IMR-90 (cell line): ENCODE measurements at regions not wholly inside any gene's neighbourhood (a gene's known extent, or its start where the extent isn't known, plus 50 kb on each side); places are given as distances from the start of the nearest gene placed in this dataset.

Experiments
- ATAC-seq: fragments of 200-7000 bp; cut with Tn5 transposase; 2 replicates; pipeline ENCODE4 v1.9.1; 2020; ENCODE audit warnings: low read depth, mild to moderate bottlenecking, moderate library complexity
- BruUV-seq: library from RNA; stranded (reverse); fragments of 400-500 nt; replicated peaks from 2 replicates; lab custom pipeline; 2021; lab: Mats Ljungman, UMichigan
- CTCF ChIA-PET: fragments of 300-600 bp; formaldehyde crosslinking; extraction: SDS; loops from one replicate; lab custom pipeline; 2021; ENCODE audit warnings: antibody characterized with exemption; lab: Yijun Ruan, JAX
- POLR2A ChIA-PET: fragments of 300-600 bp; sonication (Branson Sonifier 250); formaldehyde crosslinking; loops from one replicate; lab custom pipeline; 2022; ENCODE audit warnings: antibody characterized with exemption; ENCODE audit not compliant: unreplicated experiment; lab: Charles Lee
- DNase-seq: peaks from one replicate; pipeline ENCODE4 v3.0.0; 2013
- H2AFZ ChIP-seq: replicated peaks from 2 replicates; pipeline ENCODE3; 2013; ENCODE audit warnings: low read length, mild to moderate bottlenecking; ENCODE audit not compliant: poor library complexity
- H2AK5ac ChIP-seq: 2 replicates; pipeline ENCODE4 v1.6.1; 2013; ENCODE audit warnings: low read depth, low read length, inconsistent platforms
- H2AK9ac ChIP-seq: replicated peaks from 2 replicates; pipeline ENCODE3; 2013; ENCODE audit warnings: mild to moderate bottlenecking, low read depth, low read length, moderate library complexity; ENCODE audit not compliant: poor library complexity
- H2BK120ac ChIP-seq: 2 replicates; pipeline ENCODE4 v1.6.1; 2013; ENCODE audit warnings: low read depth, low read length, inconsistent platforms
- H2BK15ac ChIP-seq: 3 replicates; pipeline ENCODE4 v1.6.1; 2013; ENCODE audit warnings: low read depth, low read length, inconsistent platforms
- H2BK20ac ChIP-seq: 2 replicates; pipeline ENCODE4 v1.6.1; 2013; ENCODE audit warnings: low read depth, mild to moderate bottlenecking, inconsistent platforms, low read length, moderate library complexity
- H2BK5ac ChIP-seq: 2 replicates; pipeline ENCODE4 v1.6.1; 2013; ENCODE audit warnings: mild to moderate bottlenecking, low read depth, low read length, inconsistent platforms; ENCODE audit not compliant: poor library complexity, severe bottlenecking
- H3K14ac ChIP-seq: replicated peaks from 2 replicates; pipeline ENCODE4 v1.6.1; 2013; ENCODE audit warnings: low read depth, low read length, inconsistent platforms
- H3K18ac ChIP-seq: 2 replicates; pipeline ENCODE4 v1.6.1; 2013; ENCODE audit warnings: low read depth, low read length, control low read depth
- H3K23ac ChIP-seq: 2 replicates; pipeline ENCODE4 v1.6.1; 2013; ENCODE audit warnings: low read depth, low read length, inconsistent platforms
- H3K27ac ChIP-seq: 2 replicates; pipeline ENCODE4 v1.5.1; 2013; ENCODE audit warnings: mild to moderate bottlenecking, control low read depth, low read length; ENCODE audit not compliant: insufficient read depth
- H3K27me3 ChIP-seq: 2 replicates; pipeline ENCODE4 v1.6.1; 2013; ENCODE audit warnings: low read length; ENCODE audit not compliant: control insufficient read depth, insufficient read depth
- H3K36me3 ChIP-seq: 2 replicates; pipeline ENCODE4 v1.6.1; 2013; ENCODE audit warnings: low read length, mixed read lengths; ENCODE audit not compliant: control insufficient read depth, insufficient read depth
- H3K4ac ChIP-seq: 2 replicates; pipeline ENCODE4 v1.6.1; 2013; ENCODE audit warnings: low read depth, low read length, inconsistent platforms
- H3K4me1 ChIP-seq: 2 replicates; pipeline ENCODE4 v1.6.1; 2013; ENCODE audit warnings: low read length, mixed read lengths; ENCODE audit not compliant: control insufficient read depth, insufficient read depth
- H3K4me2 ChIP-seq: 2 replicates; pipeline ENCODE4 v1.6.1; 2013; ENCODE audit warnings: low read depth, mild to moderate bottlenecking, control low read depth, low read length, moderate library complexity
- H3K4me3 ChIP-seq: 2 replicates; pipeline ENCODE4 v1.5.1; 2013; ENCODE audit warnings: low read depth, mild to moderate bottlenecking, control low read depth, low read length, moderate library complexity; ENCODE audit not compliant: insufficient read depth
- H3K56ac ChIP-seq: 2 replicates; pipeline ENCODE4 v1.6.1; 2013; ENCODE audit warnings: low read length, inconsistent platforms; ENCODE audit not compliant: insufficient read depth; ENCODE audit errors: extremely low read depth
- H3K79me1 ChIP-seq, 2 experiments: 2 replicates each; pipeline ENCODE4 v1.6.1; 2013; ENCODE audit warnings: low read length in 2 of 2, inconsistent platforms in 1 of 2, low read depth in 1 of 2
- H3K9ac ChIP-seq: 2 replicates; pipeline ENCODE4 v1.6.1; 2013; ENCODE audit warnings: low read depth, low read length, control low read depth
- H3K9me1 ChIP-seq: 2 replicates; pipeline ENCODE4 v1.6.1; 2013; ENCODE audit warnings: low read length, inconsistent platforms; ENCODE audit not compliant: insufficient read depth
- H3K9me3 ChIP-seq: 2 replicates; pipeline ENCODE4 v1.6.1; 2013; ENCODE audit warnings: low read length; ENCODE audit not compliant: control insufficient read depth, insufficient read depth
- H4K20me1 ChIP-seq: 2 replicates; pipeline ENCODE4 v1.6.1; 2013; ENCODE audit warnings: low read length, inconsistent platforms; ENCODE audit not compliant: insufficient read depth
- H4K5ac ChIP-seq: 2 replicates; pipeline ENCODE4 v1.6.1; 2013; ENCODE audit warnings: mild to moderate bottlenecking, low read depth, low read length, control low read depth
- H4K8ac ChIP-seq, 2 experiments: 2 replicates each; pipeline ENCODE4 v1.6.1; 2013; ENCODE audit warnings: low read depth in 2 of 2, low read length in 2 of 2, control low read depth in 1 of 2, inconsistent platforms in 1 of 2
- H4K91ac ChIP-seq: 2 replicates; pipeline ENCODE4 v1.6.1; 2013; ENCODE audit warnings: low read depth, low read length, inconsistent platforms; ENCODE audit not compliant: insufficient read depth
- CEBPB ChIP-seq: IDR thresholded peaks from 2 replicates; pipeline ENCODE4 v1.6.1; 2012; ENCODE audit warnings: low read depth, low read length, improper control_type of control experiment
- MAFK ChIP-seq: IDR thresholded peaks from 2 replicates; pipeline ENCODE4 v1.6.1; 2012; ENCODE audit warnings: low read depth, low read length, improper control_type of control experiment
- RCOR1 ChIP-seq: IDR thresholded peaks from 2 replicates; pipeline ENCODE4 v1.6.1; 2012; ENCODE audit warnings: mild to moderate bottlenecking, low read length, improper control_type of control experiment; ENCODE audit not compliant: insufficient replicate concordance
- WGBS, 2 experiments: methylation state at CpG; one replicate each; pipeline versions ENCODE4 v1.1.5 to v1.1.7; 2013; ENCODE audit warnings: missing lambda C conversion rate in 2 of 2; ENCODE audit not compliant: insufficient read length in 1 of 2; ENCODE audit errors: extremely low coverage in 2 of 2; 5-methylcytosine and 5-hydroxymethylcytosine counted together
- dilution Hi-C: fragments of 300-500 bp; cut with HindIII; formaldehyde crosslinking; loops from one replicate; pipeline ENCODE4 v1.14.3; 2018; ENCODE audit warnings: low sequenced_read_pairs; ENCODE audit not compliant: unreplicated experiment
- in situ Hi-C: fragments of 300-500 bp; cut with MboI; formaldehyde crosslinking; loops from 3 replicates; pipeline ENCODE4 v1.14.3; 2019; ENCODE audit warnings: low sequenced_read_pairs, inconsistent platforms, mixed read lengths
- intact Hi-C: fragments of 100-400 bp; cut with micrococcal nuclease; formaldehyde crosslinking; loops from 2 replicates; pipeline ENCODE4 v1.10.0; 2022

DNA sequence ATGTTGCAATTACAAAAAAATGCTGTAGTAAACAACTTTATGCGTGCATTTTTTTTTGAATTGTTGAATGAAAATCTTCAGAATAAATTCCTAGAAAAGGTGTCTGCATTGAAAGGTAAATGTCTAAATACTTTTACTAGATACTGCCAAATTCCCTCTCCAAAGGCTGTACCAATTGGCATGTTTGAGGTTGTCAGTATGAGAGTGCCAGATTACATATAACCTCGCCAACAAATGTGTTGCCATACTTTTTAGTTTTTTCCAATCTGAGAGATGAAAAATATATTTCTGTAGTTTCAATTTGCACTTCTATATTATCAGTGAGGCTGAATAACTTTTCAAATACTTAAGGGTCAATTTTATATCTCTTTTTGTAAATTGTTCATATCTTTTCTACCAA is 261.5 kb upstream of the TARS1 start:
- no peaks in the 10 kb centered on the region for H3K9me1 ChIP-seq
- POLR2A ChIA-PET, result no interaction called here
- H2BK120ac ChIP-seq, result peak overlapping the region; percentile 40; the same call in 1 of the 2 replicates
- no peak for DNase-seq
- H4K20me1 ChIP-seq, result no peaks in the 10 kb centered on the region
- H2BK15ac ChIP-seq, result no peak overlapping the region; the same call in 2 of the 3 replicates
- no peaks in the 10 kb centered on the region for H3K27me3 ChIP-seq
- no peak overlapping the region for H2BK5ac ChIP-seq
- no peaks in the 10 kb centered on the region for H3K36me3 ChIP-seq
- H3K4ac ChIP-seq, result no peak overlapping the region
- no peak overlapping the region for H4K91ac ChIP-seq
- no peak overlapping the region for H4K8ac ChIP-seq
- no peak overlapping the region for H4K5ac ChIP-seq
- CTCF ChIA-PET, result interaction anchor here (0.6 to 1.2 kb wide), 2 partner anchors 263 to 469 kb away, joined by 3 read pairs; no protein-coding TSS in a partner anchor
- H3K4me1 ChIP-seq, result no peaks in the 10 kb centered on the region
- no peak overlapping the region for H2AK5ac ChIP-seq
- dilution Hi-C loops, result no loop called here
- BruUV-seq, result no TSS peak
- intact Hi-C loops, result no loop called here
- H3K4me2 ChIP-seq, result no peak overlapping the region
- H3K14ac ChIP-seq, result no peak overlapping the region
- no peak overlapping the region for H3K18ac ChIP-seq
- no peak overlapping the region for H2AK9ac ChIP-seq
- H3K9ac ChIP-seq, result no peak overlapping the region
- no peak overlapping the region for H3K56ac ChIP-seq
- in situ Hi-C loops, result loop anchor here (10.0 to 25.0 kb wide), 3 partner anchors 233 to 692 kb away; partner anchors contain the start of gene NPR3
- no peak overlapping the region for H3K23ac ChIP-seq
- no peak for ATAC-seq
- H3K27ac ChIP-seq, result no peak overlapping the region
- no CpG with 5 or more reads among the region's 2 CpGs for WGBS, 2 experiments
- H2AFZ ChIP-seq, result no peak overlapping the region
- H3K79me1 ChIP-seq, result no peaks in the 10 kb centered on the region
- no peak overlapping the region for H2BK20ac ChIP-seq
- TF ChIP-seq CEBPB (peak; percentile 48; the same call in 1 of the 2 replicates), MAFK (peak; percentile 35; the same call in 1 of the 2 replicates), RCOR1 (no peak)
- no peak overlapping the region for H3K4me3 ChIP-seq
- no peaks in the 10 kb centered on the region for H3K9me3 ChIP-seq
